Suprapubic skin (tissue), 4 donors: ENCODE measurements at regions not wholly inside any gene's neighbourhood (a gene's known extent, or its start where the extent isn't known, plus 50 kb on each side); places are given as distances from the start of the nearest gene placed in this dataset.

ENCODE experiments used
- DNase-seq, 2 donors: peaks; one replicate each; pipeline ENCODE4 v3.0.0-alpha.2; 2019; ENCODE audit warnings: low spot score in 2 of 2
- H3K27ac ChIP-seq: fragments of 200-600 bp; sonication (generic); one replicate; pipeline ENCODE4 v1.5.1; 2019
- H3K27me3 ChIP-seq: fragments of 200-600 bp; sonication (generic); one replicate; pipeline ENCODE4 v1.5.1; 2019
- H3K36me3 ChIP-seq: fragments of 200-600 bp; sonication (generic); one replicate; pipeline ENCODE4 v1.5.1; 2019
- H3K4me1 ChIP-seq: fragments of 200-600 bp; sonication (generic); one replicate; pipeline ENCODE4 v1.5.1; 2019
- H3K4me3 ChIP-seq: fragments of 200-600 bp; sonication (generic); one replicate; pipeline ENCODE4 v1.5.1; 2019; ENCODE audit warnings: mild to moderate bottlenecking
- H3K9me3 ChIP-seq: fragments of 200-600 bp; sonication (generic); one replicate; pipeline ENCODE4 v1.5.1; 2019
- EP300 ChIP-seq: sonication (generic); formaldehyde crosslinking; IDR thresholded peaks from one replicate; pipeline ENCODE4 v1.6.1; 2017; ENCODE audit warnings: antibody characterized with exemption
- POLR2A ChIP-seq, 2 donors: fragments of 450-650 bp; IDR thresholded peaks; one replicate each; pipeline ENCODE4 v1.6.1; 2017; ENCODE audit warnings: antibody characterized with exemption in 2 of 2, mild to moderate bottlenecking in 2 of 2, moderate library complexity in 2 of 2
- POLR2AphosphoS5 ChIP-seq, 3 donors: sonication (generic); formaldehyde crosslinking; IDR thresholded peaks; one replicate each; pipeline ENCODE4 v1.6.1; 2017; ENCODE audit warnings: antibody characterized with exemption in 3 of 3
- WGBS: methylation state at CpG from one replicate; pipeline ENCODE4 v1.1.5; 2018; 5-methylcytosine and 5-hydroxymethylcytosine counted together
- TF ChIP-seq, protein P1 (sequence below), 2 donors: fragments of 200-600 bp in 1 of 2; fragments of 450-650 bp in 1 of 2; sonication (generic) in 1 of 2; IDR thresholded peaks; one replicate each; pipeline ENCODE4 v1.5.1; 2016 to 2019; ENCODE audit warnings: antibody characterized with exemption in 2 of 2, mild to moderate bottlenecking in 1 of 2, moderate library complexity in 1 of 2

DNA sequence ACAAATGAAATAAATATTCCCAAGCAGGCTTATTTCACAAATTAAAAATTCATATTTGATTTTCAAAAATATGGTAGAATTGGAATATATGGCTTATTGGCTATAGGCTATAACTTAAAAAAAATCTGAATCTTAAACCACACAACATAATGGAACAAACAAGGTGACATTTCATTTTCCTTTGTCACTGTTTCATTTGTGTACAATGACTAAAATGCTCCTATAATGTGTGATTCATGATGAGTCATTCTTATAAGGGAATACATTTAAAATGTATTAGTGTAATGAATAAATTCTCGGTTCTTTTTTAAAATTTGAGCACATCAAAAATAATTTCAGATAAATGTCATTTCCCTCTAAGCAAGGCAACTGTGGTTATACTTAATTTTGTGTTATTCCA, 148.0 kb upstream of the ANK3 start:
- DNase-seq, result no peak
- Histone ChIP-seq H3K36me3 (no peaks in the 10 kb centered on the region), H3K27me3 (no peaks in the 10 kb centered on the region), H3K27ac (no peak overlapping the region), H3K4me3 (no peak overlapping the region), H3K4me1 (no peaks in the 10 kb centered on the region), H3K9me3 (no peaks in the 10 kb centered on the region)
- WGBS, result 74% methylated on average over 1 of the region's 1 CpG
- TF ChIP-seq POLR2AphosphoS5 (IDR thresholded peaks at IDR 0.05) (no peak), EP300 (no peak), POLR2A (IDR thresholded peaks at IDR 0.05) (no peak)
- TF ChIP-seq, protein P1, sequence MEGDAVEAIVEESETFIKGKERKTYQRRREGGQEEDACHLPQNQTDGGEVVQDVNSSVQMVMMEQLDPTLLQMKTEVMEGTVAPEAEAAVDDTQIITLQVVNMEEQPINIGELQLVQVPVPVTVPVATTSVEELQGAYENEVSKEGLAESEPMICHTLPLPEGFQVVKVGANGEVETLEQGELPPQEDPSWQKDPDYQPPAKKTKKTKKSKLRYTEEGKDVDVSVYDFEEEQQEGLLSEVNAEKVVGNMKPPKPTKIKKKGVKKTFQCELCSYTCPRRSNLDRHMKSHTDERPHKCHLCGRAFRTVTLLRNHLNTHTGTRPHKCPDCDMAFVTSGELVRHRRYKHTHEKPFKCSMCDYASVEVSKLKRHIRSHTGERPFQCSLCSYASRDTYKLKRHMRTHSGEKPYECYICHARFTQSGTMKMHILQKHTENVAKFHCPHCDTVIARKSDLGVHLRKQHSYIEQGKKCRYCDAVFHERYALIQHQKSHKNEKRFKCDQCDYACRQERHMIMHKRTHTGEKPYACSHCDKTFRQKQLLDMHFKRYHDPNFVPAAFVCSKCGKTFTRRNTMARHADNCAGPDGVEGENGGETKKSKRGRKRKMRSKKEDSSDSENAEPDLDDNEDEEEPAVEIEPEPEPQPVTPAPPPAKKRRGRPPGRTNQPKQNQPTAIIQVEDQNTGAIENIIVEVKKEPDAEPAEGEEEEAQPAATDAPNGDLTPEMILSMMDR (IDR thresholded peaks at IDR 0.05), result no peak

DNA sequence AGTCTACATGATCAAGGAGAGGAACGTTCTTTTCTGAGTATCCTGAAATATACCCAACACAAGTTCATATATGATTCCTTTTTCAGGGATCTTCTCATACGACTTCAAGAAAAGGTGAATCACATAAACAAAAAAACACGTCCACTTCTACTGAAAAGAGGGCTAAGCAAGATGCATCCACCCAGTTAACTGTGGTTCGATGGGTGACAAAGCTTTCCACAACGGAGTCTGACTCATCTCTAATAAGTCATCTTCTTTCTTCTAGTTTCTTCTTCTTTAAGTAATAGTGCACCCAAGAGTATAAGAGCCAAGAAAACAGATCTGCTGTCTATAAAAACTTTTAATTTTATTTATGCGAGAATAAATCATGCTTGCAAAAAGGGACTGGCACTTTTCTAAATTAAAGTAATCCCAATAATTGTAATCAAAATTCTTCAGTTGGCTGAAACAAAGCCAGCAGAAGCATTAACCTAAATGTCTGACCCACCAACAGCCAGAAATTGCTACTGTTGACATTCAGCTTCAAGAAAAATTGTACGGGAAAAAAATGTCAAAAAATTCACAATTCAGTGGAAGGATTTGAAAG, 146.9 kb upstream of the ANK3 start:
- no peak overlapping the region for H3K27ac ChIP-seq
- no peaks in the 10 kb centered on the region for H3K36me3 ChIP-seq
- no peaks in the 10 kb centered on the region for H3K27me3 ChIP-seq
- H3K9me3 ChIP-seq, result no peaks in the 10 kb centered on the region
- no peaks in the 10 kb centered on the region for H3K4me1 ChIP-seq
- WGBS, result 76% methylated on average over 7 of the region's 7 CpGs
- H3K4me3 ChIP-seq, result no peak overlapping the region
- DNase-seq, result no peak
- no peak for TF ChIP-seq POLR2AphosphoS5 (IDR thresholded peaks at IDR 0.05)

DNA sequence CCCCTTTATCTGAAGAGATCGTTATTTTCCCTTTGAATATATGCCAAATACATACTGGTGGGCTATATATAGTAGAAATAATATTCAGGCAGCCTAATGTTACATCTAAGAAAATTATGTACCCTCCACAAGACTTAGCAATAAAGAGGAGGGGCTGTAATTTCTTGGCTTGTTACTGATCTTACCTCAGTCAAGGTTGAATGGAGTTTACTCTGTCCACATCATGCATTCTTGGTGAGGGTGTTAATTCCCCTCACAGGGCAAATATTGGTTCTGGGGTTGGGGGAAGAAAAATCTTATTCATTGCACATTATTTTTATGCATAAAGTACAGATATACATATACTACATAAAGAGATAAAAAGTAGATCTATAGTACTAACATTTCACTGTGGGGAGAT, 145.8 kb upstream of the ANK3 start:
- no peaks in the 10 kb centered on the region for H3K36me3 ChIP-seq
- H3K4me1 ChIP-seq, result no peaks in the 10 kb centered on the region
- TF ChIP-seq POLR2AphosphoS5 (IDR thresholded peaks at IDR 0.05) (no peak), EP300 (no peak), POLR2A (IDR thresholded peaks at IDR 0.05) (no peak)
- TF ChIP-seq, protein P1 (IDR thresholded peaks at IDR 0.05), result no peak
- H3K9me3 ChIP-seq, result no peaks in the 10 kb centered on the region
- no peaks in the 10 kb centered on the region for H3K27me3 ChIP-seq
- no peak overlapping the region for H3K27ac ChIP-seq
- DNase-seq, result no peak
- no peak overlapping the region for H3K4me3 ChIP-seq
- WGBS, result 64% methylated on average over 1 of the region's 1 CpG

DNA sequence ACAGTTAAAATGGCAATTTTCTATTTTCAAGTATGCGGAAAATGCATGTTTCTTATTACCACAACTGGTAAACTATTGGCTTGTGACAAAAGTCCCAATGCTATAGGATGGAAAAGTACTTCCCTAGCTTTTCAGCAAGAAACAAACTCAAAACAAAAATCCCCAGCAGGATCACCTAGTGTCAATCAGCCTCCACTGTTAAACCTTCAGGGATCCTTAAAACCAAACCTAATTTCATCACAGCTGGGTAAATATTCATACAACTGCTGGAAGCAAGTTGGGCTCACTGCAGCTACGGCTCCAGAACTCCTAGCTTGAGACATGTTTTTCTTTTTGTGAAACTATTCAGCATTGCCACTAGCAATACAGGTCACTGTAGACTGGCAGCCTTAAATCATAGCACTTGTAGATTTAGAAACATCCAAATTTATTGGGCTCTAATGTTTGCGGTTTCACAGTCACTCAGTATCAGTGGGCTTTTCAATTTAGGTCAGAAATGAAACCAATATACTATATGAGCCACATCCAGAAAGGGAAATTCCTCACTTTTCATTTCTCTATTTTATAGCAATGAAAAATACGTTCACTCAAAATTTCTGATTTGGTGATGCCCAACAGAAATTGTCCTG, 145.2 kb upstream of the ANK3 start:
- H3K27ac ChIP-seq, result no peak overlapping the region
- no peak for DNase-seq
- 70% methylated on average over 4 of the region's 4 CpGs for WGBS
- no peaks in the 10 kb centered on the region for H3K27me3 ChIP-seq
- H3K9me3 ChIP-seq, result no peaks in the 10 kb centered on the region
- no peak for TF ChIP-seq POLR2A (IDR thresholded peaks at IDR 0.05)
- TF ChIP-seq EP300, result no peak
- no peak for TF ChIP-seq POLR2AphosphoS5 (IDR thresholded peaks at IDR 0.05)
- TF ChIP-seq, protein P1 (IDR thresholded peaks at IDR 0.05), result no peak
- no peaks in the 10 kb centered on the region for H3K36me3 ChIP-seq
- no peak overlapping the region for H3K4me3 ChIP-seq
- no peaks in the 10 kb centered on the region for H3K4me1 ChIP-seq

DNA sequence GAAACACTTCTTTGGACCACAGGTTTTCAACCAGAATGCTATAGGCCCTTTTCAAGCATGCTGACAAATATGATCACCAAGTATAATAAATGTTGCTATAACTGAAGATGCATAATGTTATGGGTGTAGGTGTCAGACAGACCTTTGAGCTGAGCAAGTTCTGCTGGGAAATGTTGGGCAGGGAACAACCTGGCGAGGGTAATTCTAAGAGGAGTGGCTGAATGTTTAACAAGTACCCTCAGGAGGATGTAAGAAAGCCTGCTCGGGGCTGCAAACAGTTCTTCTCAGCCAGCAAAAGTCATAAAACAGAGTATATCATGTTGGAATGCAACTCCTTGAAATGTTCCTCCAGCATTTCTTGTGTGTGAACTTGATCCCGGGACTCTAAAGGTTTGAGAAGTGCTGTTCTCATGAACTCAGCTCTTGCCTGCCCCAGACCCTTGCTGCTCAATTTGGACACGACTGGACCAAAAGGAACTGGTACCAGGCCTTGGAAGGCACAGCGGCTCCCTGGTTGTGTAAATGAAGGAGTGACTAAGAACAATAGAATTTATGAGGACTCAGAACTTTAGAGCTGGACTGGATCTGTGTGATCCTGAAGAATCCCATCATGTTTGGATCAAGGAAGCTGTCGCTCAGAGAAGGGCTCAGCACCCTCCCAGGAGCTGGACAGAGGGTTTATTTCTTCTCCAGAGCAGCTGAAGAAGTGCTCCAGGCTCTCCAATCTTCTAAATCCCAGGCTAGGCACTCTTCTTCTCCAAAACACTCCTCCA, 143.2 kb upstream of the ANK3 start:
- 64% methylated on average over 6 of the region's 6 CpGs for WGBS
- Histone ChIP-seq H3K4me3 (no peak overlapping the region), H3K36me3 (no peaks in the 10 kb centered on the region), H3K27ac (no peak overlapping the region), H3K4me1 (no peaks in the 10 kb centered on the region), H3K9me3 (no peaks in the 10 kb centered on the region), H3K27me3 (no peaks in the 10 kb centered on the region)
- TF ChIP-seq POLR2A (IDR thresholded peaks at IDR 0.05), result no peak
- no peak for TF ChIP-seq POLR2AphosphoS5 (IDR thresholded peaks at IDR 0.05)
- no peak for TF ChIP-seq EP300
- TF ChIP-seq, protein P1 (IDR thresholded peaks at IDR 0.05), result no peak
- DNase-seq, result no peak
